Bronchial epithelial cell (primary cell): ENCODE measurements at regions not wholly inside any gene's neighbourhood (a gene's known extent, or its start where the extent isn't known, plus 50 kb on each side); places are given as distances from the start of the nearest gene placed in this dataset.

Experiments
- DNase-seq: peaks from one replicate; pipeline ENCODE4 v3.0.0-alpha.2; 2010; ENCODE audit warnings: low read depth
- FAIRE-seq: peaks from 2 replicates; lab custom pipeline; 2011; peaks lifted over from hg19 to GRCh38; lab: Jason Lieb, UNC
- H3K27me3 ChIP-seq: 2 replicates; pipeline ENCODE4 v1.5.1; 2011; ENCODE audit warnings: low read length; ENCODE audit not compliant: control insufficient read depth, insufficient read depth
- H3K36me3 ChIP-seq: 2 replicates; pipeline ENCODE4 v1.5.1; 2011; ENCODE audit warnings: low read length; ENCODE audit not compliant: control insufficient read depth, insufficient read depth
- H3K4me3 ChIP-seq: 2 replicates; pipeline ENCODE4 v1.5.1; 2011; ENCODE audit warnings: mild to moderate bottlenecking, low read depth, low read length, control low read depth
- TF ChIP-seq, protein P1 (sequence below): IDR thresholded peaks from 2 replicates; pipeline ENCODE4 v1.5.1; 2011; ENCODE audit warnings: mild to moderate bottlenecking, moderate library complexity, low read length, control low read depth, inconsistent platforms; ENCODE audit not compliant: insufficient read depth, severe bottlenecking

DNA sequence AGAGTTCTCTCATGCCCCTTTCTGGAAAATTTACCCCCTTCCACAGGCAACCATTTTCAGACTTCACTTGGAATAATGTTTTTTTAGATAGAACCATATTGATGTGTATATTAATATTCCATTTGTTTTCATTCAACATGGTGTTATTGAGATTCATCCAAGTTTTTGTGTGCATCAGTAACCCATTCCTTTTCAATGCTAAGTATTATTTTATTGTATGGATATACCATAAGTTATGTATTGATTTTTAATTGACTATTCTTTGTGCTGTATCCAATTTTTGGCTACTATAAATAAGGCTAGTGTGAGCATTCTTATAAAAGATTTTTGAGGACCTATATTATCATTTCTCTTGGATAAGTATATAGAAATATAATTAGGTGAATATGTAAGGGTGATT is 1025.7 kb downstream of the GRM8 start:
- no peak for FAIRE-seq

GRCh38 chr7:126223729-126224128 is 1029.0 kb downstream of the GRM8 start:
- no peaks in the 10 kb centered on the region for H3K36me3 ChIP-seq
- FAIRE-seq (no peak), DNase-seq (no peak)
- no peak overlapping the region for H3K4me3 ChIP-seq
- TF ChIP-seq, protein P1, sequence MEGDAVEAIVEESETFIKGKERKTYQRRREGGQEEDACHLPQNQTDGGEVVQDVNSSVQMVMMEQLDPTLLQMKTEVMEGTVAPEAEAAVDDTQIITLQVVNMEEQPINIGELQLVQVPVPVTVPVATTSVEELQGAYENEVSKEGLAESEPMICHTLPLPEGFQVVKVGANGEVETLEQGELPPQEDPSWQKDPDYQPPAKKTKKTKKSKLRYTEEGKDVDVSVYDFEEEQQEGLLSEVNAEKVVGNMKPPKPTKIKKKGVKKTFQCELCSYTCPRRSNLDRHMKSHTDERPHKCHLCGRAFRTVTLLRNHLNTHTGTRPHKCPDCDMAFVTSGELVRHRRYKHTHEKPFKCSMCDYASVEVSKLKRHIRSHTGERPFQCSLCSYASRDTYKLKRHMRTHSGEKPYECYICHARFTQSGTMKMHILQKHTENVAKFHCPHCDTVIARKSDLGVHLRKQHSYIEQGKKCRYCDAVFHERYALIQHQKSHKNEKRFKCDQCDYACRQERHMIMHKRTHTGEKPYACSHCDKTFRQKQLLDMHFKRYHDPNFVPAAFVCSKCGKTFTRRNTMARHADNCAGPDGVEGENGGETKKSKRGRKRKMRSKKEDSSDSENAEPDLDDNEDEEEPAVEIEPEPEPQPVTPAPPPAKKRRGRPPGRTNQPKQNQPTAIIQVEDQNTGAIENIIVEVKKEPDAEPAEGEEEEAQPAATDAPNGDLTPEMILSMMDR, result no peak
- H3K27me3 ChIP-seq, result no peaks in the 10 kb centered on the region

More for the DNA sequence above, 1025.7 kb downstream of the GRM8 start:
- Histone ChIP-seq H3K27me3 (no peaks in the 10 kb centered on the region), H3K4me3 (no peak overlapping the region), H3K36me3 (no peaks in the 10 kb centered on the region)
- DNase-seq, result no peak
- TF ChIP-seq, protein P1, result no peak

GRCh38 chr7:126222782-126223181 is 1030.0 kb downstream of the GRM8 start:
- TF ChIP-seq, protein P1, result no peak
- no peaks in the 10 kb centered on the region for H3K36me3 ChIP-seq
- H3K4me3 ChIP-seq, result no peak overlapping the region
- FAIRE-seq (no peak), DNase-seq (no peak)
- no peaks in the 10 kb centered on the region for H3K27me3 ChIP-seq

- H3K27me3 ChIP-seq, result no peaks in the 10 kb centered on the region
- no peaks in the 10 kb centered on the region for H3K36me3 ChIP-seq
- FAIRE-seq (no peak), DNase-seq (no peak)
- no peak overlapping the region for H3K4me3 ChIP-seq
- TF ChIP-seq, protein P1, result no peak
These were observed 1037.0 kb downstream of the GRM8 start for GRCh38 chr7:126215785-126216184.

GRCh38 chr7:126213876-126214275 is 1038.9 kb downstream of the GRM8 start:
- Histone ChIP-seq H3K4me3 (no peak overlapping the region), H3K27me3 (no peaks in the 10 kb centered on the region), H3K36me3 (no peaks in the 10 kb centered on the region)
- TF ChIP-seq, protein P1, result no peak
- peak; percentile 74 for DNase-seq
- no peak for FAIRE-seq

DNA sequence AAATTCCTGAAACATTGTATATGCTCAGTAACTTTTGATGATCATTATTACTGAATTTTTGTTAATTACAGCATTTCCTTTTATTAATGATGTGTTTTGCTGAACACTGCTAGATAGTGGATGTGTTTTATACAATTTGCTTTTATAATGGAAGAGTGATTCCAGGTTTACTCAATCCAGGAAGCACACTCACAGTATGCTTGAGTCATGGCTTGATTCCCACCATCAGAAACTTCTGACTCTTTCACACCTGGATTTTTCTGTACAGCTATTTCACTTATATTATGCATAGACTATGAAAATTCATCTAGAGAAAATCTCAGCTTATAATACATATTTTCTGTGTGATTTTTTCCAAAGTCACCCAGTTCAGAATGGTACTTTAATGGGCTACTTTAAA is 1040.9 kb downstream of the GRM8 start:
- no peak overlapping the region for H3K4me3 ChIP-seq
- no peak for FAIRE-seq
- no peaks in the 10 kb centered on the region for H3K36me3 ChIP-seq
- H3K27me3 ChIP-seq, result no peaks in the 10 kb centered on the region
- peak; percentile 76 for DNase-seq
- TF ChIP-seq, protein P1, result no peak
